Kidney (tissue), 13 donors: ENCODE measurements at regions not wholly inside any gene's neighbourhood (a gene's known extent, or its start where the extent isn't known, plus 50 kb on each side); places are given as distances from the start of the nearest gene placed in this dataset.

ENCODE experiments used
- DNase-seq, 5 donors: peaks; one replicate each; pipeline ENCODE4 v3.0.0-alpha.2; 2013 to 2020
- FAIRE-seq: peaks from 2 replicates; lab custom pipeline; 2012; peaks lifted over from hg19 to GRCh38; lab: Jason Lieb, UNC
- H3K27ac ChIP-seq, 2 donors: one replicate each; pipeline ENCODE4 v1.7.0; 2013; ENCODE audit warnings: low read depth in 2 of 2, low read length in 2 of 2, inconsistent platforms in 1 of 2
- H3K27me3 ChIP-seq: one replicate; pipeline ENCODE4 v1.7.1; 2013; ENCODE audit warnings: low read length, inconsistent platforms; ENCODE audit not compliant: control insufficient read depth, insufficient read depth
- H3K36me3 ChIP-seq, 3 donors: one replicate each; pipeline versions ENCODE4 v1.7.0 to v1.7.1; 2013; ENCODE audit warnings: low read length in 3 of 3, control low read depth in 1 of 3, inconsistent platforms in 1 of 3; ENCODE audit not compliant: insufficient read depth in 3 of 3, control insufficient read depth in 2 of 3
- H3K4me1 ChIP-seq, 3 donors: one replicate each; pipeline versions ENCODE4 v1.7.0 to v1.7.1; 2013; ENCODE audit warnings: low read length in 3 of 3, inconsistent platforms in 1 of 3, low read depth in 1 of 3; ENCODE audit not compliant: control insufficient read depth in 2 of 3, insufficient read depth in 2 of 3
- H3K4me3 ChIP-seq, 3 donors: one replicate each; pipeline versions ENCODE4 v1.7.0 to v1.8.1; 2013; ENCODE audit warnings: low read length in 3 of 3, control low read depth in 1 of 3, inconsistent platforms in 1 of 3
- H3K9ac ChIP-seq, 3 donors: one replicate each; pipeline versions ENCODE4 v1.7.0 to v1.7.1; 2013; ENCODE audit warnings: low read length in 3 of 3, control low read depth in 1 of 3, inconsistent platforms in 1 of 3
- H3K9me3 ChIP-seq, 3 donors: one replicate each; pipeline versions ENCODE4 v1.7.0 to v1.7.1; 2013; ENCODE audit warnings: low read length in 3 of 3, control low read depth in 1 of 3, inconsistent platforms in 1 of 3; ENCODE audit not compliant: control insufficient read depth in 2 of 3, insufficient read depth in 1 of 3
- CTCF ChIP-seq: IDR thresholded peaks from 3 replicates; pipeline ENCODE4 v1.5.1; 2012; ENCODE audit warnings: mild to moderate bottlenecking, moderate library complexity, borderline replicate concordance; ENCODE audit not compliant: insufficient read depth; ENCODE audit errors: extremely low read depth
- intact Hi-C: fragments of 100-400 bp; cut with DNase I; formaldehyde crosslinking; loops from one replicate; pipeline ENCODE4 v1.11.1; 2022
- donor health status: control.
- donor health status: control.
- donor health status: control.
- donor health status: control.
- donor health status: control.
- donor health status: DM: yes; HTN: yes; CAD: no.
- donor health status: Normal renal cell carcinoma (clear cell type).

- Histone ChIP-seq H3K27ac (no peak overlapping the region), H3K4me1 (no peaks in the 10 kb centered on the region), H3K4me3 (no peak overlapping the region), H3K9me3 (no peaks in the 10 kb centered on the region), H3K27me3 (no peaks in the 10 kb centered on the region), H3K36me3 (no peaks in the 10 kb centered on the region), H3K9ac (no peak overlapping the region)
- intact Hi-C loops, result no loop called here
- TF ChIP-seq CTCF, result no peak
- no peak for DNase-seq
- FAIRE-seq, result peak; percentile 52
Observed at GRCh38 chrX:147565237-147565636, 346.5 kb upstream of the FMR1 start.

- H3K4me3 ChIP-seq, result no peak overlapping the region
- no peak overlapping the region for H3K27ac ChIP-seq
- no peaks in the 10 kb centered on the region for H3K4me1 ChIP-seq
- no peak for TF ChIP-seq CTCF
- H3K36me3 ChIP-seq, result no peaks in the 10 kb centered on the region
- H3K9ac ChIP-seq, result no peak overlapping the region
- H3K27me3 ChIP-seq, result no peaks in the 10 kb centered on the region
- FAIRE-seq, result no peak
- no peaks in the 10 kb centered on the region for H3K9me3 ChIP-seq
- DNase-seq, result no peak
- intact Hi-C loops, result no loop called here
Observed at GRCh38 chrX:147570483-147570882, 341.2 kb upstream of the FMR1 start.

GRCh38 chrX:147573266-147573665 is 338.5 kb upstream of the FMR1 start:
- intact Hi-C loops, result no loop called here
- Histone ChIP-seq H3K9ac (no peak overlapping the region), H3K27ac (no peak overlapping the region), H3K4me1 (no peaks in the 10 kb centered on the region), H3K4me3 (no peak overlapping the region), H3K27me3 (no peaks in the 10 kb centered on the region), H3K36me3 (no peaks in the 10 kb centered on the region), H3K9me3 (no peaks in the 10 kb centered on the region)
- DNase-seq, result no peak
- no peak for TF ChIP-seq CTCF
- no peak for FAIRE-seq

GRCh38 chrX:147602176-147602696 is 309.5 kb upstream of the FMR1 start:
- H3K36me3 ChIP-seq, result no peaks in the 10 kb centered on the region
- no peak overlapping the region for H3K4me3 ChIP-seq
- no peak for TF ChIP-seq CTCF
- no peaks in the 10 kb centered on the region for H3K9me3 ChIP-seq
- H3K9ac ChIP-seq, result no peak overlapping the region
- DNase-seq, result peak in 1 of 5 donors; percentile 3
- H3K4me1 ChIP-seq, result no peaks in the 10 kb centered on the region
- no peaks in the 10 kb centered on the region for H3K27me3 ChIP-seq
- no peak for FAIRE-seq
- intact Hi-C loops, result no loop called here
- no peak overlapping the region for H3K27ac ChIP-seq
